Right renal pelvis (tissue), 4 donors: ENCODE measurements at regions not wholly inside any gene's neighbourhood (a gene's known extent, or its start where the extent isn't known, plus 50 kb on each side); places are given as distances from the start of the nearest gene placed in this dataset.

Experiments used
- DNase-seq, 4 donors: peaks; one replicate each; pipeline ENCODE4 v3.0.0-alpha.2; 2013; ENCODE audit warnings: low read depth in 4 of 4, low spot score in 3 of 4, missing footprints in 1 of 4

DNA sequence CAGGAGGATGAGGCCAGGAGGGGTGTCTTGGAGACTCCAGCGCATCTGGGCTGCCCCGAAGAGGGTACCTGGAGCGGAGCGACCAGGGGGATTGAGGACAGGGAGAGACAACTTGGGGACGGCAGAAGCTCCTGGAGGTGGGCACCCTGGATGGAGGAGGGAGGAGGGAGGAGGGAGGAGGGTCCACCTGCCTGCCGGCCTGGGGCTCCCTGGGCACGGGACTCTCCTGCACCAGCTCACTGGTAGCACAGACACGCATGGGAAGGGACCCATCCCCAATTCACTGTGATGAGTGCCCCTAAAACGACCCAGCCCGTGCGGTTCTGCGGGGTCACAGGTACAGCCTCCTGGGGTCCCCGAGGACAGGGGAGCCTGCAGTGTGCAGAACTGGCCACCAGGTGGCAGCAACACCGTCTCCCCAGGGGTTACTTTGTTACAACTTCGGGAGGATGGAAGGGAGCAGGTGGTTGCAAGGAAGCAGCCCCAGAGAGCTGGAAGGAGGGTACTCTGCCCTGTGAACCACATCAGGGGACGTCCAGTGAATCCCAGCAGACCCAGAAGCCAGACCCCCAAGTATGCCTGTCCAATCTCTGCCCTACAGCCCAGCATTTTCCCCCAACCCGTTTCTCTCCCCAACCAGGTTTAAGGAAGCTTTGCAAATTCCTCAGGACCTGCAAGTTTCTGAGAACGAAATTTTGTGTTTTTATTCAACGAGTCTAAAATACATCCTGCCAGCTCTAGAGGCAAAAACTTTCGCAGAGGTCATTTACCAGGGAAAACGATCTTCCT, 482.4 kb downstream of the NPHP4 start:
- peak in 1 of 4 donors; percentile 47 for DNase-seq

DNA sequence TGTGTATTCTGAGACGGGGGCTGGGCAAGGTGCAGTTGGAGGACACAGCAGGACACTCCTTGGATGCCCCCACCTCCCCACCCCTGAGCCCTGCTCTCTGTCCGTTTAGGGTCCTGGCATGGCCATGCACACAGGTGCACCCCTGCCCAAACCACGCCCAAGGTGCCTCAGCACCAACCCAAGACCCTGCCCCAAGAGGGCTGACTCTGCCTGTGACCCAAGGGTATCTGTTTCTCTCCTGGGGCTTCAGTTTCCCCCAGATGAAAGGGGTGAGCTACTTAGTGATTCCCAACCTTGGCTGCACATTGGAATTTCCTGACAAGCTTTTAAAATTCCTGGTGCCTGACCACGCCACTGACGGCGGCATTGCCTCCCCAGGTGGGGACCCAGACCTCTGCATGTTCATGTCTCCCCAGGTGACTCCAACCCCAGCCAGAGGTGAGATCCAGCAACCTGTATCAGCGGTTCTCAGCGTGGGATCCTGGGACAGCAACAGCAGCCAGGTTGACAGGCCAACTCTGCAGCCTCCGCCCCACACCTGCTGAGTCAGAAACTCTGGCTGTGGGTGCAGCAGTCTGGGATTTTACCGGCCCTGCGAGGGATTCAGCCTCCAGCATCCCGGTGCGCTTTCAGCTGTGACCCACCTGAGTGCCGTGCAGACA, 483.4 kb downstream of the NPHP4 start:
- DNase-seq = no peak

DNA sequence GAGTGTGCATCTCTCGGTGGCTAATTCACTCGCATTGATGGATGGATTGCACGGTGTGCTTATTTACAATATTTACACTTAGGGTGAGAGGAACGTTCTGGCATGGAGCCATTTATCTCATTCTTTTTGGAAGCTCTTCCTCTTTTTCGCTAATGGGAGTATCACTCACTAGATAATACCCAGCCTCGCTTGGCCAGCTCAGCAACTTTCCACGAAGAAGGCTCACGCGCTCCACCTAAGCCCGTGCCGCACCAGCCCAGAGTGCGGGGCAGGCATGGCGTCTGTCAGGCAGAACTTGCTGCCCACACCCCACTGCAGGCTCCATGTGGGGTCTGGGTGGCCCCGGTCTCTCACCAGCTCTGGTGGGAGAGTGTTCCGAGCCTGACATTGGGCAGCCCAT, 484.9 kb downstream of the NPHP4 start:
- no peak for DNase-seq

DNA sequence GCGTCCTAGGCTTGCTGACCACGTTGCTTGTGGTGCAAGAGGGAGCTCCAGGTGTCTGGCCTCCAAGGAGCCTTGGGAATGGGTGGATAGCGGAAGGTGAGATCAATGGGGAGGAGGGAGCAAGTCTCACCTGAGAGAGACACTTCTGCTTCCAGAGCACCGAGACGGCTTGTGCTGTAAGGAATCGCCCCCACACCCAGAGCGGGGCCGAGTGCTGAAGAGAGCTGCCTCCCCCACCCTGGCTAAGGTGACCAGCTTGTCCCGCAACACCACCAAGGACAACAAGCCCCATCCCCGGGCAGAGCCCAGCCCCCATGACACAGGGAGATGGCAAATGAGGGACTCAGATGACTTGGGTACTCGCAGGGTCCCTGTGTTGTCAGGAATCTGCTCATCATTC, 485.6 kb downstream of the NPHP4 start:
- no peak for DNase-seq

DNA sequence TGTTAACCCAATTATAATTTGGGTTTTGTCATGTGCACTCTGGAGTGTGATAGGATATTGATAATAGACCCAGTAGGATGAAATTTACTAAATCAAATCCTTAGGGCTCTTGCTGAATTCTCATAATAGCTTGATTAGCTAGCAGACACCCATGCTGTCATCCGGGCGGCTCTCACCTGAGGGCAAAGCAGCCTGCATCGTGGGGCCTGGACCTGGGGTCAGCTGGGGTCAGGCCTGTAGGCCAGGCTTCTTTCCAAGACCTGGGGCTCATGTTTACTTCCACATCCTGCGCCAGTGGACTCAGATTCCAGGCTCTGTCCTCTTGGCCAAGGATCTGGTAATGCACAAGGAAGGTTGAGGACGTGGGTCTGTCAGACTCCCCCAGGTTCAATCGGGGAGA, 486.3 kb downstream of the NPHP4 start:
- no peak for DNase-seq

DNA sequence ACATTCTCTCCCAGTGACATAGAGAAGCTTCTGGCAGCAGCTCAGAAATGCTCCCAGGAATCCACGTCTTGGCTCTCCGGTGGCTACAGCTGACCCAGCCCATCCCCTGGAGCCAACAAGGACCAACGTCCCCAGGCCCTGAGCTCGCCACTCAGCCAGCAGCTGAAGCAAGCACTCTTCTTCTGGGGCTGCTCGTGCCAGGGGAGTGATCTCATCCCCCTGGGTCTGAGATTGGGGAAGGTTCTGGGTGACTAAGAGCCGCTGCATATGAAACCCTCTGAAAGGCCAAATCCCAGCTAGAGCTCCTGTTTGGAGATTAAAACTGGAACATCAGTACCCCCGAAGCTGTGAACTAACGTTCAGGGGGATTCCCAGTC, 487.9 kb downstream of the NPHP4 start:
- no peak for DNase-seq

DNA sequence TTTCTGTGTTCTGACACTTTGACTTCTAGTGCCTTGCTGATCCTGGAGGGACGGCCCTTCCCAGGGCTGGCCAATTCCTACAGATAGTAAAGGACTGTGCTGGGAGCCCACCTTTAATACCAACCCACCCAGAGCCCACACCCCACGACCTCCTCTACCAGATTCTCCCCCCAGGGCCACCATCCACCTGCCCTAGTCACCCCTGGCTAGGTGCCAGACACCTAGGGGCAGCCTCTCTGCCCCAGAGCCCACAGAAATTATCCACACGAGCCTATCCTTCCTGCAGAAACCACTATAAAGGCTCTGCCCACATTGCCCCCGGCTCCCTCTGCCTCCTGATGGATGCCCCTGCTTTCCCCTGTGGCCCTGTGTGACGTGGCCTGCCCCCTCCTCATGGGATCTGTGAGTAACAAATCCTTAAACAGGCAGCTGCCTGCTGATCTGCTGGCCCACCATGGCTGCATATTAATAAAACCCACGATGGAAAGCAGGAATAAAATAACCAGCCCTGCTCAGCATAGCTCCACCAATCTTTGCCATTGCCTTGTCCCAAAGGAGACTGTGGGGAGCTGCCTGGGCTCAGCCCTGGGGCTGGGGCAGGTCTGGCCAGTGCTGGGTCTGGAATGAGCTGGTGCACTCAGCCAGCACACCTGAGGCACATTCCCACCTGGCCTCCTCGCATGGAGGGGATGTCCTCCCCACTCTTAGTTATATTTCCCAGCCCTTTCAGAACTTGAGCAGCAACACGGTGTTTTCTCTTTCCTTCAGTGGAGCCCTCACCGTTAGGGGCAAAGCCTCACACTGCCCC, 488.5 kb downstream of the NPHP4 start:
- DNase-seq = no peak

DNA sequence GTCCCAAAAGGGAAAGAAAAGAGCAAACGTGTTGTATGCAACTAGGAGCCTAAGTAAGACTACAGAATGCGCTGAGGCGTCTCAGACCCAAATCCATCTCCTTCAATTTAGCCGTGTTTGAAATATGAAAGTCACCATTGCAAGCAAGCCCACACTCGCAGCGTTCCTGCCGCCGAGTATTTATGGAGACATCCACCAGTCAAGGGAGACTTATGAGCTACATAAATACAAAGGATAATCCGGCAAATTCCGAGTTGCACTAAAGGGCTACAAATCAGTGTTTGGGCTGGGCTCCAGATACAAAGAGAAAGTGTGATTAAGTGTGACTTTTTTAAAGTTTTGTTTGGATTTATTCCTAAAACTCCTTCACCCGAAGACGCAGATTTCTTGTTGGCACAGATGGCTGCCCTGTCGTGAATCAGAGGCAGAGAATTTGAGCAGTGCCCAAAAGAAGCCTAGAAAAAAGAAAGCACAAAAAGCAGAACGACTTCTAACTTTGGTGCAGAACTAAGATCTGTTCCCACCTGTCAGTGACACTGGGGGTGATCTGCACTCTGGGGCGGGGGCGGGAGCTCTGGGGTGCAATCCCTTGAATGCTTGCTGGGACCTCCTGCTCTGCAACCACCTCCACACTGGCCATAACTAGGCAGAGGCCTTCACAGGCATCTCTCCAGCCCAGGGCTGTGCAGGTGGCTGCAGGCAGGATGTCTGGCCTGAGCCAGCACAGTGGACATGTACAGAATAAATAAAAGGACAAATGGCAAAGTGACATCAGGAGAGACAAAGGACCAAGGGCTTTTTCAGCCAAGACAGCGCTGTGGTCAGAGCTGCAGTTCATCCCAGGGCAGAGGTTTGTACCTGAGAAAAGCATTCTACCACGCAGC, 489.7 kb downstream of the NPHP4 start:
- no peak for DNase-seq

DNA sequence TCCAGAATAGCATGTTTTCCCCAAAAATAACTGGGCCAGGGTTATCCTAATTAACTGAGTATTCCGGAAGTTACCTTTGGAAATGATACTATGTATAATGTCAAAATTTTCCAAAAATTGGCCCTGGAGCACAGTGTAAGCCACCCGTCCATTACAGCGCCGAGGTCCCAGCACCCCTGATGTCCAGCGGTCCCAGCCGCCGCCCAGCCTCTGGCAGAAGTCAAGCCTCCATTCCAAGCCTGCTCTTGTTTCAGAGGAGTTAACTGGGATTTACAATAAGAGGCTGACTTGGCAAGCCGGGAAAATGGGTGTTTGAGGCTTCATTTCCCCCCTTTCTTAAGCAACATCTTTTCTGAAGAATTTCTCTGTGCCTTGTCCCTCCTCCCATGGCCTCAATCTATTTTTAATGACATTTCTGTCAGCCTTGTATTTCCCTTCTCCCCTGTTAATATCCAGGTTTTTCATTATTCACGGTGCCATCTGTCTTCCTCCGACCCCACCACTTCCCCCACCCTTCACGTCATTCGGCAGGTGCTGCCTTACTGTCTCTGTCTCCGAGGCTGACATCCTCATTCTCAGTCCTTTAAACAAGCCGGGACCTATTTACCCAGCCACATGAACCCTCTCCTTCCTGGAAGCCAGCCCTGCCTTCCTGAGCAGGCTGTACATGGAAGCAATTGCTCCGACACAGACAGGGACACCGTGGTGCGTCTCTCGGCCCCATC, 490.9 kb downstream of the NPHP4 start:
- no peak for DNase-seq

DNA sequence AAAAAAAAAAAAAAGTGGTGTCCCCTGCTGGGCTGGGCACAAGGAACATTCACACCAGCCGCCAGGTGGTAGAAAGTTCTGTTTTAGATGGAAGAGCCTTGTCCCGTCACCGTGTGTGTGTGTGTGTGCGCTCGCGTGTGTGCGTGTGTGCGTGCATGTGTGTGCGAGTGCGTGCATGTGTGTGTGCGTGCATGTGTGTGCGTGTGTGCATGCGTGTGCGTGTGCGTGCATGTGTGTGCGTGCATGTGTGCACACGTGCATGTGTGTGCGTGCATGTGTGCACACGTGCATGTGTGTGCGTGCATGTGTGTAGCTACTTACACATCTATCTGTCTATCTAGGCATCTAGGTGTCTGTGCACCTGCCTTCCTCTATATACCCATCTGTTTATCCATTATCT, 491.7 kb downstream of the NPHP4 start:
- no peak for DNase-seq

DNA sequence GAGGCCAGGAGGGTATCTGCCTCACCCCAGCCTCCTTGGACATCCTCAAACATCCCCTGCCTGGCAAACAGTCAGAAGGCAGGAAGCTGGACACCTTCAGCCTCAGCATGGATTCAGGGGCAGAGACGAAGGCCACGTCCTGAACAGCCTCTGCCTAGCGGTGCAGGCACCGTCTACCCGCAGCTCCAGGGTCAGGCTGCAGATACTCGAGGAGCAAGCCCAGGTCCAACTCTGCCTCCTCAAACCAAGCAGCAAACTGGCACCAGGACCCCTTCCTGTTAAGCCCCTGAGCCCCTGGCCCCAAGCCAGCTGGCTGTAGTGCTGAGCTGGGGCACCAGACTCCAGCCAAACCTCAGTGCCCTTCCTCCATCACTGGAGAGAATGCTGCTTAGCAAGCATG, 494.7 kb downstream of the NPHP4 start:
- DNase-seq = no peak

DNA sequence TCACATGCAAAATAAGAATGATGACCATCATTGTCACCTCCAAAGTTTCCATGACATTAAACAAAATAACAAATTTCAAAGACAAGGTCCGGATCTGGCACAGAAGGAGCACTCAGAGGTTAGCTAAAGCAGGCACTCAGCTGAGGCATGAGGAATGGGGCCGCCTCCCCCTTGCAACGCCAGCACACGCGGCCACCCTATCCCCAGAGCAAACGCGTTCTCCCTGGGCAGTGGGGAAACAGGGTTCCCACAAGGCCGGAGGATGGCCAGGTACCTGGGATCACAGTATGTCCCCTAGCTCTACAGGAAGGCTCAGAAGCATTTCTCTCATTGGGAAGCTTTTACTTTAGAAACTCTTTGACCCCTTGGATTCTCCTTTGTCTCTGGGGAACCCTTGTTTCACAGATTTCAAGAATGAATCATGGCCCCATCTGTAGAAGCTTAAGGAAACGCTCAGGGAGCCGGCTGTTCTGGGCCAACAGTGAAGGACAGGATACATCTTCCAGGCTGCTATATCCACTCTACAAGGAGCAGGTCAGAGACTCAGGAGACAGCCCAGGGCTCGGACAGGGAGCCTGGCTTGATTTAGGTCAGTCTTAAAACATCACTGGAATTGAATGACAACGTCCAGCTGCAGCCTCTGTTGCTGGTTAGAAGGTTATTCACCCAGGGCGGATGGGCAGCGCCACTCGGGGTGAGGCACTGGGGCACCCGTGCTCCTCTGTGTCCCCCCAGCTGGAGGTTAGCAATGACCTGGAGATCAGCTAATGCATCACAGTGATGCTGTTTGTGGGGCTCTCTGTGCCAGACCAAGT, 496.4 kb downstream of the NPHP4 start:
- DNase-seq = no peak

DNA sequence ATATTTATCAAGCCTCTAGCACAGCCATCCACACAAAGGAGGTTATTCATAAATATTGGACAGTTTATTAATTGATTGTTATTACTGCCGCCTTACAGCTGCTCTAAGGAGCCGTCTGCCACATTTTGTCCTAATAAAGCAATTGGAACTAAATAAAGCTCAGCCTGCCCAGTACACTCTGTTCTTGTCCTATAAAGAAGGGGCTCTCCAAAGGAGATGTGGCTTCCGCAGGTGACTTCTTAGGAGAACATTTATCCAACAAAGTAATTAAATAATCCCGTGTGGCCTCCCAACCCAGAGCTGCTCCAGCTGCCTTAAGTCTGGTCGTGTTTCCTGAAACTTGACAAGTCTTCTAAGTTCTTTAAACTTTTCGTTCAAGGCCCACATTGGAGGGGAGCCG, 497.7 kb downstream of the NPHP4 start:
- no peak for DNase-seq

DNA sequence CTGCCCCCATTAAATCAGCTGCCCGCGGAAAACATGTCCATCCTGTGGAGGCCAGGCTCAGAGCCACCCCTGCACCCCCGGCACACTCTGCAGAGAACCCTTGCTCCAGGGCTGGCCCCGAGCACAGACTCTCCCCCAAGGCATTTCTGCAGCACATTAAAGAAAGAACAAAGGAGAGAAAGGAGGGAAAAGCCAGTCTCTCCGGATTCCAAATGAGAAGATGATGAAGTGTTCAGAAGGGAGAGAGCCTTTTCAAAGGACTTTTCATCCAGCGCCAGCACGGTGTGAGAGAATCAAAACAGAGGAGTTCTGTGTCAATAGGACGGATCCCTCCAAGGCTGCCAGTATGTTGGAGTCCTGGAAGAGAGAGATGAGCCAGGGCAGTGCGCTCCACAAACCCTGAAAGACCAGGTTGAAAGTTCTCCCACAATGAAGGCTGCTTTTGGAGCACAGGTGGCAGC, 498.3 kb downstream of the NPHP4 start:
- no peak for DNase-seq

DNA sequence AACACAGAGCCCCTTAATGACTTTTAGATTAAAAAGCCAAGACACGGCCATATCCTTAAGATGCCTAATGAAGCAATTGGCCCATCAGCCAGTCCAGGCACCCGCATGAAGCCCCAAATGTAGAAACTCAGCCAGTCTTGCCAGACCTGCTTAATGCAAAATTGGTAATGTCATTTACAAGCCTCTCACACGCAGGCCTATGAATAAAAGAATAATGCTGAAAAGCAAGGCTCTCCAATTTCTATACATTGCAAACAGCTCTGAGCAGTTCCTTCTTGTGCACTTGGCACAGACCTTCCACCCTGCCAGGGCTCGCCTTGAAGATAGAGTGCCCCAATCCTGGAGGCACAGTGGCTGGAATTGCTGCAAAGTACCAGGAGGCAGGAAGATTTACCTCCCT, 498.9 kb downstream of the NPHP4 start:
- DNase-seq = no peak

DNA sequence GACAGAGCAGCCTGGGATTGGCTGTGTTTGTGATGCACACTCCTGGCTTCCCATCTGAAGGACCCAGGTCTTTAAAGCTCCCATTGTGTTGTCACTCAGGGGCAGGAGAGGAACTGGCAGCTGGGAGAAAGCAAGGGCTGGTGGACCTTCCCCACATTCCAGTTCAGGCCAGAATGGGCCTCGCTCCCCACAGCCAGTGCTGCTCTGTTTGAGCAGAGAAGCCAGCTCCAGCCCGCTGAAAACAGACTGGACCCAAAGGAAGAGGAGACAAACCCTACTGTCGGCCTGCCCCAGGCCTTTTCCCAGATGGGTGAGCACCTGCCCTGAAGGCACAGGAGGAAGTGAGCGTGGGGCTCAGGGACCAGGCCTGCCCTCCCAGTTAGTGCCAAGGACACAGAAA, 499.4 kb downstream of the NPHP4 start:
- DNase-seq = no peak

DNA sequence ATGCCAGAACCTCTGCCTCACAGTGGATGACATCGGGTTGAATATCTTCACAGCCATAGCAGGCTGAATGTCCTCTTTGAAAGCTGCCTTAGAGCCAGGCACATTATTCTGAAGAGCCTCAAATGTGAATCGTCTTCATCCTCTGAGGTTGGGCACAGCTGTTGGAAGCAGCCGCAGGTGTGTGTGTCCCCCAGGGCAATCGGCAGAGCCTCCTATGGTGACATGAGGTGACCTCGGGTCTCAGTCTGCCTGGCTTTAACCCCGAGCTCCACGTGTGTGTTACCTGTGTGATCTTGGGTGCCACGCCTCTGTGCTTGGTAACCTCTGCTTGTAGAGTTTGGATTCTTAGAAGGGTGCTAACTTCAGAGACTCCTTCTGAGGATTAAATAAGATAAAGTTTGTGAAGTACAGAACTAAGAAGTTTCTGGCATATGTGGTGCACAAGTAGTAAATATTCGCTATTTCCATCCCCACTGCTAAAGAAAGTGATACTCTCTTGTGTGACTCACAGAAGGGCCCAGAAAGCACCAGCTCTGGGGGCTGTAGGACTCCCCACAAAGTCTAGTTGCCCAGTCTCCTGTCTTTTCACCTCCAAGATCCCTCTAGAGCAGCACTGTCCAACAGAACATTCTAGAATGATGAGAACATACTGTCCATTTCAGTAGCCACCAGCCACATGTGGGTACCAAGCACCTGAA, 500.9 kb downstream of the NPHP4 start:
- DNase-seq = no peak

DNA sequence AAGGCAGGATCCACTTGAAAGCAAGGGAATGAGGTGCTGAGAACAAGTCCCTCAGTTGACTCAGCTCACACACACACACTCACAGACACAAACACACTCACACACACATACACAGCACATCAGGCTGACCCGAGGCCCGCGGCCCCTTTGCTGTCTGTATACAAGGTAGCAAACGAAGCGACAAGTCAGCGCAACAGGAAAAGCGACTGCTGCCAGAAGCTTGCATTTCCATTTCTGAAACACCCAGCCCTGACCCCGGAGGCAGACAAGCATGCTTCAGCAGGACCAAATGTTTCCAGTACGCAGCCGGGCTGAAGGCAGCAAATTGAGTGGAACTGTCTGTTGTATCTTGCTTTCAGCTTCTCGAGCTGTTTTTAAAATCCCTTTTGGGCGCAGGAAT, 501.6 kb downstream of the NPHP4 start:
- no peak for DNase-seq

DNA sequence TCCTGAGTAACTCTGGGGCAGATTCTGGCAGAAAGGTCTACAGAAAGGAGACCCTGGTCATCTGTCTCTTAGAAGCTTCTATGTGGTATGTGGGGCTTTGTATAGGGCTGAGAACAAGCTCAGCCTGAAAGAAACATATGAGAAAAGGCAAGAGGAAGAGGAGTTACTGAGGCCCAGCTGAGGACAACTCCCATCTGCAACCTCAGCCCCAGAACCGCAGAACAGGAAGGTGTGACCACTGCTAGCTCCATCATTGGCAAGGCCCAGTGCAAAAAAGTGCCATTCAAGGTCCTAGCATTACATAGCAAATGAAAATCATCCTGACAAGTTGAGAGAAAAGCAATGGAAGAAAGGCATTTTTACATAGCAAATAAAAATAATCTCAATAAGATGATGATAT, 503.8 kb downstream of the NPHP4 start:
- DNase-seq = no peak
